ENCODE measurements at regions not wholly inside any gene's neighbourhood (a gene's known extent, or its start where the extent isn't known, plus 50 kb on each side); places are given as distances from the start of the nearest gene placed in this dataset.

- WGBS (ENCODE audit: insufficient coverage, insufficient replicate concordance, low lambda C conversion rate, missing lambda C conversion rate): 2% methylated on average over 5 of the region's 5 CpGs
- no peak overlapping the region for H3K9ac ChIP-seq (ENCODE audit: control insufficient read depth, insufficient read depth, low read length)
- RAD21 ChIA-PET (ENCODE audit: unreplicated experiment): no interaction called here
- no peaks in the 10 kb centered on the region for H3K79me2 ChIP-seq (ENCODE audit: control insufficient read depth, insufficient read depth, low read length)
- H3K4me3 ChIP-seq: no peak overlapping the region
- no peaks in the 10 kb centered on the region for H3K36me3 ChIP-seq (ENCODE audit: control insufficient read depth in 2 of 2, insufficient read depth in 2 of 2, low read length in 1 of 2)
- in situ Hi-C loops (cut with MboI) (no loop called here), intact Hi-C loops (cut with micrococcal nuclease; ENCODE audit: unreplicated experiment) (no loop called here)
- ATAC-seq (no peak), FAIRE-seq (no peak), DNase-seq (ENCODE audit: low read depth, low spot score) (no peak)
- POLR2A ChIA-PET: no interaction called here
- no peak overlapping the region for H2AFZ ChIP-seq (ENCODE audit: control insufficient read depth, low read depth, low read length)
- CTCF ChIA-PET: no interaction called here
- no peaks in the 10 kb centered on the region for H3K27me3 ChIP-seq (replicated peaks in 1 of 2; ENCODE audit: control insufficient read depth in 2 of 2, insufficient read depth in 2 of 2, low read length in 1 of 2)
- H3K9me3 ChIP-seq (replicated peaks; ENCODE audit: control insufficient read depth, insufficient read depth, low read length): no peaks in the 10 kb centered on the region
- SMC1A ChIA-PET (ENCODE audit: uncharacterized antibody, unreplicated experiment): no interaction called here
- H3K4me2 ChIP-seq (ENCODE audit: control insufficient read depth, insufficient read depth): no peak overlapping the region
- H4K20me1 ChIP-seq (ENCODE audit: control insufficient read depth, insufficient read depth): no peaks in the 10 kb centered on the region
- BruUV-seq (replicated peaks): no TSS peak
- no peaks in the 10 kb centered on the region for H3K4me1 ChIP-seq (ENCODE audit: control insufficient read depth, insufficient read depth, low read length)
- H3K27ac ChIP-seq (ENCODE audit: control insufficient read depth, insufficient read depth): no peak overlapping the region
- TF ChIP-seq SMAD1 (IDR thresholded peaks at IDR 0.05; ENCODE audit: low read depth, partially characterized antibody) (no peak), ZNF592 (IDR thresholded peaks at IDR 0.05) (no peak), MTA3 (IDR thresholded peaks at IDR 0.05; ENCODE audit: borderline replicate concordance, low read length) (no peak), ZBTB4 (CRISPR knock-in tag; IDR thresholded peaks at IDR 0.05) (no peak), TAF1 (IDR thresholded peaks at IDR 0.05; ENCODE audit: borderline replicate concordance, low read depth, low read length) (no peak), SPI1 (IDR thresholded peaks at IDR 0.05; ENCODE audit: borderline replicate concordance, insufficient read depth, low read depth, low read length) (no peak), ELK1 (IDR thresholded peaks at IDR 0.05; ENCODE audit: low read depth, low read length) (no peak), MXI1 (IDR thresholded peaks at IDR 0.05; ENCODE audit: low read depth, low read length) (no peak), SKIL (IDR thresholded peaks at IDR 0.05; ENCODE audit: low read depth, poor library complexity, severe bottlenecking) (no peak)
These were observed 169.2 kb downstream of the CAPZA3 start for GRCh38 chr12:18907127-18907526.

All from GM12878 (cell line).